GM21528 (cell line): ENCODE measurements at regions not wholly inside any gene's neighbourhood (a gene's known extent, or its start where the extent isn't known, plus 50 kb on each side); places are given as distances from the start of the nearest gene placed in this dataset.

Source experiments
- ATAC-seq: cut with Tn5 transposase; IDR thresholded peaks from one replicate; pipeline ENCODE4 v1.9.1; 2021; ENCODE audit warnings: mild to moderate bottlenecking, moderate library complexity; ENCODE audit not compliant: unreplicated experiment, low FRiP score

DNA sequence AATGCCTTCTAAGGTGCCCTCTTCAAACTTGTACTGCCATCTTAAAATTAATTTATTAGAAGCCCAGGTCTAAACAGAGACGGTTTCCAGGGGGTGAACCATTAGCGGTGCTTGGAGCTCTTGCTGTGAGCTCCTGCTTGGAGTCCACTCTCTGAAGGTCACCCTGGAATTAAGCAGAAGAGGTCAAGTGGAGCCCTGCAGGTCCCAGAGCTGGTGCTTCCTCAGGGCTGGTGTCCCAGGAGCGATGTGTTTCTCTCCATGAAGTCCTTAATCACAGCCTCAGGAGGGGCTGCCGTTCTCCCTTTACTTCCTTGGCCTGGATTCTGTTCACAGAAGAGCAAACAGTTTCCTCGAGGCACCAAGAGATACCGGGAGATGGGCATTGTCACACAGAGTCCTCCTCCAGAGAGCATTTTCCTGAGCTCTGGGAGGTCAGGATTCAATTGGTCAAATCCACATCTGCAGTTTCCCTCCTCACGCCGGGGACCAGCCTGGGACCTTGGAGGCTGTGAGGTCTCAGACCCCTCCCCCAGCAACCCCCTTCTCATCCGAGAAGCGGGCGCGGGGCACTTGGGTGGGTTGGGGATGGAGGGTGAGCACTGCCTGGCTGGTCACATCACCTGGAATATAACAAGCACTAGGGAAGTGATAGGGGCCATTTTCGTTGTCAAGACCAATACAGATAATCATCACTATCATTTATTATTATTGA, 310.4 kb downstream of the AJAP1 start:
- ATAC-seq: no peak

DNA sequence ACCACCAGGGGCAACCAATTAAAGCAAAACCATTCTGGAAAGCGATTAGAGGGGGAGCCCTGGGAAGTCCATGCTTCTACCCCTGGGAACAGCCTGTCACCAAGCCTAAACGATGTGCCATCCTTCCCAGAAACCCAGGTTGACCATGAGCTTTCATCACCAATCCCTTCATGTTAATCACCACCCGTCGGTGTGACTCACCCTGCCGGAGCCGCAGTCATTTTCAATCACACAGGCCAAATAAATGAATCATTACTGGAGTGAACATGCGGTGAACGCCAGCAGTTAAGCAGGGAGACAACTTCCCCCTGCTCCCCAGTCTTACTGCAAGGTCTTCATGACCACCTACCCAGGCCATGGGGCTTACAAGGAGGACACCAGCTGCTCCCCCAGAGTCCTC, 308.8 kb downstream of the AJAP1 start:
- no peak for ATAC-seq

DNA sequence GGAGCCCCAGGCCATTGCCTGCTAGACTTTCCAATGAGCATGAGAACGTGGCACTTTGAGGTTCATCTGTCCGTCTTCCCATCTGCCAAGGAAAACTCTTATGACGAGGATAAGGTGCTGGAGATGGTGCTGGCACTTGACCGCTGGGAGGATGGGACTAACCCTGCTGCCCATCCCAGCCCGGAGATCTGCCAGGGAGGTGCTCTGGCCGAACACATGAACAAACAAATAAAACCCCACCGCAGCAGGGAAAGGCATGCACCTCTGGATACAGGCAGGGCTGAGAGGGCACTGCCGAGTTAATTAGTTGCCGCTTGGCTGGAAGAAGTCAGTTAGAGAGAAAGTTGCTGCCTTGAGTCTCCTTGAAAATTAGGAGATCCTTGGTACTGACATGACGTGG, 308.4 kb downstream of the AJAP1 start:
- no peak for ATAC-seq

DNA sequence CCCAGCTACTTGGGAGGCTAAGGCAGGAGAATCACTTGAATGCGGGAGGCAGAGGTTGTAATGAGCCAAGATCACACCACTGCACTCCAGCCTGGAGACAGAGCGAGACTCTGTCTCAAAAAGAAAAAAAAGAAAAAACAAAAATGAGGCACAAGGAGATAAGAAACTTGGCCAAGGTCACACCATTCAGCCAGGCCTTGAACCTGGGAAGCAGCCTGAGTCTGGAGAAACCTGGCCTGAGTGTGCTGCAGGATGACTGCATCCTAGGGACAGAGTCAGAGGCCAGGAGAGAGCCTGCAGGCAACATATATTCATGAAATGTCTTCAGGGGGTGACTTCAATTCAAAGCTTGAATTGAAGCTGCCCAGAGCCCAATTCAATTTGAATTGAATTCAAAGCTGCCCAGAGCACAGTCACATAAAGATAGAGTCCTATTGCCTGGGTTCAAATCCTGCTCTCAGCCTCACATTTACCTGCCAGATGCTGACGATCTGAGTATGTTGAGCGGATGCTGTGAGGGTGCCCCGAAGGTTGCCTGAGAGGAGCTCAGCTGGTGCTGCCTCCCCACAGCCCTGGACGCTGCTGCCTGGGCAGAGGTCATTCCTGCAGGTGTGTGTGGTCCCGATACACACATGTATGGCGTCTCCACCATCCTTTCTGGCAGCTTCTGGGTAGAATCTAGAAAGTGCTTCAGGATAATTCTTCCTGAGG, 307.7 kb downstream of the AJAP1 start:
- ATAC-seq: no peak

DNA sequence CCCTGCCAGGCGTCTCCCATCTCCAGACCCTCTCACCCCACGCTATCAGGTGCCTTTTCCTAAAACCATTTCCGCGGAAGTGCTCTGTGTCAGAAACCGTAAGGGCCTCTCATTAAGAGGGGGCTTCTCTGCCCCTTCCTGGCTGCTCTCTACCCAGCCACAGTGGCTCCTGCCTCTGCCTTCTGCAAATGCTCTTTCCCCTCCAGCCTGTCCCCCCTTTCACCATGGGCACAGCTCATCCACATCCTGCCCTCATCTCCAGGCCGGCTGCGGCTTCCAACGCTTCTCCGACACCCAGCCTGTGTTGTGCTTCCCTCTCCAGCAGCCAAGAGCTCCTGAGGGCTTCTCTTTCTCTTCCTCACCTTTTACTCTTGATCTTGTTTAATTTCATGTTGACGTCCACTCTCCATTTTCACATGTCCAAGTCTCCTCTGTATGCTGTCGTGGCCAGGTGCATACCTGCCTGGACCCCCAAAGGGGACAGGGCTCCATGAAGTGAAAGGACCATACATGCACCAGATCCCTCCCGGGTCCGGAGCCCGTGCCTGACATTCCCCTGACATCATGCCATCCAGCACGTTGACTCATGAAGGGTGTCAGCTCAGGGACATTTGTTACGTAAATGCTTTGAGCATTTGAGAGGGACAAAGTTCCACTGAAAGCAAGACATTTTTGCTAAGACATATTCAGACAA, 306.5 kb downstream of the AJAP1 start:
- ATAC-seq: no peak

DNA sequence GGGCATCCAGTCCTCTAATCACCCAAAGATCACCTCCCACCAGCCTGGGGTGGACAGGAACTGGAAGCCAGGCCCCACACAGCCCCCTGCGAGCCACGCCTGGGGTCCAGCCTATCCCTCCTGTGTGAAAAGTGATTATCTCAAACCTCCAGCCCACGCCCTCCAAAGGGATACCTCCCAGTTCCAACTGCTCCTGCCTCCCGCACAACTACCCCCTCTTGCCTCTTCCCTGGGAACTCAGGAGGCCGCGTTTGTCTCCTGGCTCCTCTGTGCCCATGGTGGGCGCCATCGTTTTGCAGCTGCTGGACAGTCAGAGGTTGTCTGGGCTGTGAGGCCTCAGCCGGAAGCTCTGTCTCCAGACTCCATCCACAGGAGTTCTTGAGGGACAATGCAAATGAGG, 305.9 kb downstream of the AJAP1 start:
- no peak for ATAC-seq

DNA sequence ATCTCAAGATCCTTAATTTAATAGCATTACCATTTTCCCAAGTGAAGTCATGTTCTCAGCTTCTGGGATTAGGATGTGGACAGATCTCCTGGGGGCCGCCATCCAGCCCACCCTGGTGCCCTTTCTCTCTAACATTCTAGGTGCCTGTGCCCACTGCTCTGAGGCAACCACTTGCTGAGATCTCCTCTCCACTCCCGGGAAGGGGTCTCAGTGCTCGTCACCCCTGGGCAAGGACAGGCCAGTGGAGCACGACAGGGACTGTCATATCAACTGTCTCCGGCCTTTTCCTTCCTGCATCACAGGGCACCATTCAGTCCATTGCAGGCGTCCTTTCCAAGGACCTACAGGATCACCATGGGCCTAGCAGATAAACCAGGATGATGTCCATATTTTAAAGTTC, 304.8 kb downstream of the AJAP1 start:
- ATAC-seq: no peak

DNA sequence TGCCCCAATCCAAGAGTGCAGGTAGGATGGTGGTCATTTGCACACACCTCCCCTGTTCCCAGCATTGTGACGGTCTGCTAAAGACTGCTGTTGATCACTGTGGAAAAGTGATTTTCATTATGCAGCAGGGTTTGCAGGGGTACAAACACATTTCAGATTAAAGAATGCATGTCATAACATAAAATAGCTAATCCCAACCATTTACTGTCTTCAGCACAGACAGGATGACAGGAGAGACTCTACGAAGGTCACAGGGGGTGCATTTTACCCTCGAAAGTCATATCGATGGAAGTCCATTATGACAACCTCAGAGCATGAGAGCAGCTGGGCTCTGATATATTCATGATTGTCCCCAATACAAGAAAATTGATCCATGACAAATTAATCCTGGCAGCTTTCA, 302.6 kb downstream of the AJAP1 start:
- ATAC-seq: no peak

DNA sequence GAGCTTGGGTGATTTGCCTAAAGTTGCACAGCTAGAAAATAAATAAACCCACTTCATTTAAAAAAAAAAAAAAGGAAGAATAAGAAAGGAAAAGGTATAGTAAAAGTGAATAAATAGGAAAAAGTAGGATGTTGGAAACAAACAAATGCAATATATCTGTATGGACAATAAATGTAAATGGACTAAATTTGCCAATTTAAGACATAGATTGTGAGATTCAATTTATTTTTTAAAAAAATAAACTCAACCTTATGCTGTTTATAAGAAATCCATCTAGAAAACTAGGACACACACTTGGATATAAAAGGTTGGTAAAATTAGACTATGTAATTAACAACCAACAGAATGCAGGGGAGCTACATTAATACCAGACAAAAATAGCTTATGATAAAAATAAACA, 300.0 kb downstream of the AJAP1 start:
- ATAC-seq: no peak

DNA sequence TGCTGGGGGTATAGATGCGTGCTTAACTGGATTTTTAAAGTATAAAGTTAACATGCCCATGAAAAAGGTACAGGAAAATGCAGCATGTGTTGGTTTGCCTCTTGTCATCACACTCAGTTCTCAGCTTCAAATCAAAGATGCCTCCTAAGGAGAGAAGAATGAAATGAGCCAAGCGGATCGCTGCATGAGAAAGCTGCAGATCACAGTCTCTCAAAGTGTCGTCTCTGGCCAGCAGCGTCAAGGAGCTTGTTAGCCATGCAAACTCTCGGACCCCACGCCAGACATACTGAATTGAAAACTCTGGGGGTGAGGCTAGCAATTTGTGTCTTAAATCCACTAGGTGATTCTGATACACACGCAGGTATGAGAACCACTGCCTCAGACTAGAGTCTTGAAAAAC, 297.2 kb downstream of the AJAP1 start:
- no peak for ATAC-seq

DNA sequence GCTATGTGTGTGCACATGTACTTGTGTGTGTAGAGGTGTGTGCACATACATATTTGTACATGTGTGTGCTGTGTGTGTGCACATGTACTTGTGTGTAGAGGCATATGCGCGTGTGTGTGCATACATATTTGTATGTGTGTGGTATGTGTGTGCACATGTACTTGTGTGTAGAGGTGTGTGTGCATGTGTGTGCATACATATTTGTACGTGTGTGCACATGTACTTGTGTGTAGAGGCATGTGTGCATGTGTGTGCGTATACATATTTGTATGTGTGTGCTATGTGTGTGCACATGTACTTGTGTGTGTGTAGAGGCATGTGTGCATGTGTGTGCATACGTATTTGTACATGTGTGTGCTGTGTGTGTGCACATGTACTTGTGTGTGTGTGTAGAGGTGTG, 291.9 kb downstream of the AJAP1 start:
- ATAC-seq: no peak

DNA sequence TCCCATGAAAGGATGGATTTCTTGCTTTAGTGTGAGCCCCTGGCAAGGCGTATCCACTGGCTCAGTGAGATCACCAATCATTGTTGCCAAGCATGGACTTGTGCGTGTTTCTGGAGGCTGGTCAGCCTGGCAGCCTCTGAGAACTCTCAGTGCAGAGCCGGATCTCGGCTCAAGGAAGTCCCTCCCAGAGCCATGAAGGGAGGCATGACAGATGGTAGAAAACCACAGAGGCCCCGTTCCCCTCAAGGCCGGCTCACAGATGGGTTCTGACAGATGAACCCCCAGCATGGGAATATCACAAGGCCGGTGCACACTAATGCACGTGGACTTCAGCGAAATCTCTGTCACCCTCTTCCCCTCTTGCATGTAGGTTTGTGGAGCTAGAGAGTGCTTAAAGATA, 290.5 kb downstream of the AJAP1 start:
- no peak for ATAC-seq

DNA sequence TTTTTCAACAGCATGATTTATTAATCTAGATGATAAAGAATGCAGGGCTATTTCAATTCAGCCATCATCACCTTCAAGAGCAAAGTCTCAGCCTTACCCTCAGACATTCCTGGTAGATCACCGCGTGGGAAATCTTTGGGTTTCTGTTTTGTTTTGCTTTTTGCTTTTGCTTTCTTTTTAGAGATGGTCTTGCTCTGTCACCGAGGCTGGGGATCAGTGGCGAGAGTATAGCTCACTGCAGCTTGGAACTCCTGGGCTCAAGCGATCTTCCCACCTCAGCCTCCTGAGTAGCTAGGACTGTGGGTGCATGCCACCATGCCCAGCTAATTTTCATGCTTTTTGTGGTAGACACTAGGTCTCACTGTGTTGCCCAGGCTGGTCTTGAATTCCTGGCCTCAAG, 289.7 kb downstream of the AJAP1 start:
- ATAC-seq: no peak

DNA sequence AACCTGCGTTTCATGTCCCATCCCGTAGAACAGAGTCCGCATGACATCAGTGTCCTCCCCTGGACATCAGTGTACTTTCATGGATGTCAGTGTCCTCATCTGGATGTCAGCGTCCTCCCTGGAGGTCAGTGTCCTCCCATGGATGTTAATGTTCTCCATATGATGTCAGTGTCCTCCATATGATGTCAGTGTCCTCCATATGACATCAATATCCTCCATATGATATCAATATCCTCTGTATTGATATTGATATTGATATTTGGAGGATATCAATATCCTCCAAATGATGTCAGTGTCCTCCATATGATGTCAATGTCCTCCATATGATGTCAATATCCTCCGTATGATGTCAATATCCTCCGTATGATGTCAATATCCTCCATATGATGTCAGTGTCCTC, 284.9 kb downstream of the AJAP1 start:
- no peak for ATAC-seq

DNA sequence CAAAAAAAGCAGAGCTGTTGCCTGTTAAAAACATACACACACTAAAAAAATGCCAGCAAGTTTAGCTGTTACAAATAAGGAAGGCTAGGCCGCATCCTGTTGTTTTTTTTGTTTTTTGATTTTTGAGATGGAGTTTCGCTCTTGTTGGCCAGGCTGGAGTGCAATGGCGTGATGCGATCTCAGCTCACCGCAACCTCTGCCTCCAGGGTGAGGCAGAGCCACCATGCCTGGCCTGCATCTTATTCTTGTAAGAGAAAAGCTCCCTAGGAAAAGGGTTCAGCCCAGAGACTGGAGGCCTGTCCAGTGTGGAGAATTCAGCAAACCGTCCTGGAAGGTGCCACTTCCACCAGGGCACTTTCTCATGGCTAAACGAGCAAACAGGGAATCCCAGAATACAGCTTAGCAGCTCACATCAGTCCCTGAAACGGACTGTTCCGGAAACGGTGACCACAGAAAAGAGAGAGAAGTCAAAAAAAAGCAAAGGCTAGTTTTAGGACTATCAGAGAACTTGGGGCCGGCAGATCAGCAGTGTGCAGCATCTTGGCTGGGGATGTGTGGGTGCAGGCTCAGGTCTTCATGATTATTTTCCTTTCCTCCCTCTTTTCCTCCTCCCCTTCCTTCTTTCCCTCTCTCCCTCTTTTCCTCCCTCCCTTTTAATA, 283.6 kb downstream of the AJAP1 start:
- ATAC-seq: no peak

DNA sequence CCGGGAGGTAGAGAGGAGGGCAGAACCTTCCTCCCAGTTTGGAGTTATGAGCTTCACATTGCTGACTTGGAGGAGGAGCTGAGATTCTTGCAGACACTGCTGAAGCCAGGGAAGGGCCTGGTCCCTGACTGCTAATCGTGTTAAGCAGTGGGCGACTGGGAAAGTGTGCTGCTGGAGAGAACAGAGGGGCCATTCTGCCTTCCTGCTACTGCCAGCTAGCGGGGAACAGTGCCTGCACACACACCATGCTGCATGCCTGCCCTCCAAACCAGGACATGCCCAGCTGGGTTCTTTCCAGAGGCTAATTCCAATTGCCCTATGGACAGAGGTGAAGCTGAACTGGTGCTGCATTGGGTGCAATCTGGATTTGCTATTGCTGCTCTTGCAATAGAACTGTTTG, 281.4 kb downstream of the AJAP1 start:
- no peak for ATAC-seq

DNA sequence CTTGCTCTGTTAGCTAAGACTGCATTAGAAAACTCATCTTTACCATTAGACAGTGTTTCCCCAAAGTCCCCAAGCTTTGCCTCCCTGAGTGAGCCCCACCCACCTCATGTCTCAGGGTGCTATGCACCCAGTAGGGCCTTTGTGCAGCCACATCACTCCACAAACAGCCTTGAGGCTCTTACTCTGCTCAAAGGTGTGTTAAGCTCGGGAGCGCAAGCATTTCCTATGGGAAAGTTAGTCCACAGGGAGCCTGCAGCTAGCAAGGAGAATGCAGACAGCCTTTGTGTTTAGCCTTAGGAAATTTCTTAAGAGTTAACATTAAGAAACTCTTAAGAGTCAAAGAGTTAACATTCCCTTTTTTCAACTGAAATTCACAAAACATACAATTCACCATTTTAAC, 278.8 kb downstream of the AJAP1 start:
- no peak for ATAC-seq

DNA sequence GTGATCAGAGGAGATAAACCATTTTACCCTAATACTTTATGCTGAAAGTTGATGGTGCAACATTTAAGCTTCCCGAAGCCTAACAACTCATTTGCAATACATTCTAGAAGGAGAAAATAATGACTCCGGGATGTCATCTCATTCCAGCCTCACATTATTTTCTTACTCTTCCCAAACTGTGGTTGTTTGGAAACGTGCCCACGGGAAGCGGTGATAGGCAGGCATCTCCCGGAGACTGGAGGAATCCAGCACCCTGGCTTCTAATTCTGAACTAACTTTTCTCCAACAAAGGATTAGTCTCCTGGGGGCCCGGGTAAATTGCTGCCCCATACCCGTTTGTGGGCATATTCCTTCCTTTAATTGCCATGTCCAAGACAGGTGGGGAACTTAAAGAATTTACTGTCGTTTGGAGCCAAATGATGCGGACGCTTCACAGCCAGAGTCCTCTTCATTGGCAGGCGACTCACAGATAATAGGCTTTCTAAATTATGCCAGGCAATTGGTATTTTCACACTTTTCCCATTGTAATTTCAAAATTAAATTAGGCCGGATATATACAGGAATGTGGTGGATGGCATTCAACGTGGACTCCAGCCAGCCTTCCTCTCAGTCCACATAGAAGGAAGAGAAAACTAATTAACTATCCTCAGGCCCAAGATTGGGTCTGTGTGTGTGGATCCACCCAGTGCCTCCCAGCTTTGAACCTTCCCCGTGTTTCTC, 278.1 kb downstream of the AJAP1 start:
- ATAC-seq: no peak

DNA sequence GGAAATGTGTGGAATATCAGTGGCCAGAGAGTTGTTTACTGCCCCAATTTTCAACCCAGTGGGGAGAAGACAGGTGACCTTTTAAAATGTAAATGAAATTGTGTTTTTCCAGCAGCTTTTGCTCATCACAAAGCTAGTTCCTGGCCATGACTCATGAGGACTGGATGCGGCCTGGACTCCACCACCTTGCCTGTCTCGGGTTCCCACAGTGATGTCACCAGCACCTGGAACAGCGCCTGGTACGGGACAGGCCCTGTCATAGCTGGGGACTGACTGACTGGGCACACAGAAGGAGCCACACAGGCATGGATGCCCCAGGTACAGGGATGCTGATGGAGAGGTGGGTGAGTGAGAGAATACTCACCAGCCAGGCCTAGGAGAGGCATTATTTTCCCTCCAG, 277.1 kb downstream of the AJAP1 start:
- no peak for ATAC-seq

DNA sequence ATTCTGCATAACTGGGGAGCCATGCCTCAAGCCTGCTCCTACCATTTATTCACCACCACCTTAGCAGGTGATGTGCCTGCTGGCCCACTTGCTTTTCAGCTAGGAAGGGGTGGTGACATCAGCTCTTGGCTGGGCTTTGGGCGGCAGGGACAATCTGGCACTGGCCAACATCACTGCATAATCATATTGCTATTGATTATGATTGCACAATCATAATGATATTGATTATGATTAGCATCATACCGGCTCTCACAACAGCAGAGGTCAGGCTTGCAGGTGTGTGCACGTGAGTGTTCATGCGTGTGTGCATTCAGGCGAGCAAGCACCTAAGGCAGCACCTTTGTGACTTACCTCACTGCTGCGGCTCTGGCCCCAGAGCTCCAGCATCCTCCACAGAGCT, 273.8 kb downstream of the AJAP1 start:
- no peak for ATAC-seq

DNA sequence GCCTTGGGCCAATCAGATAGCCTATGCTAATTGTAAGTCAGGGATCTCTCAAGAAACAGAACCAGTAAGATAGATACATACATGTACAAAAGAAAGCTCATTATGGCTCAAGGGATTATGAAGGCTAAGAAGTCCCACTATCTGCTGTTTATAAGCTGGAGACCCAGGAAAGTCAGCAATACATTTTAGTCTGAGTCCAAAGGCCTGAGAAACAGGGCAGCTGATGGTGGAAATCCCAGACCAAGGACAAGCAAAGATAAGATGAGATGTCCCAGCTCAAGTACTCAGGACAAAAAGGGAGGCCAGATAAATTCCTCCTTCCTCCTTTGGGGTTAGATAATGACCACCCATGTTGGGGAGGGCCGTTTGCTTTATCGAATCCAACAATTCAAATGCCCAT, 269.9 kb downstream of the AJAP1 start:
- ATAC-seq: no peak
